Activated CD8-positive, alpha-beta memory T cell treated with anti-CD3 and anti-CD28 coated beads, Interleukin-2, amount 50 U/mL, for 24 hours (primary cell): ENCODE measurements at regions not wholly inside any gene's neighbourhood (a gene's known extent, or its start where the extent isn't known, plus 50 kb on each side); places are given as distances from the start of the nearest gene placed in this dataset.
"Not testable (repeated sequence)": the region's sequence is repeated elsewhere in the genome, so short reads cannot be mapped to it uniquely, and the experiment has no call there.

Source experiments
- DNase-seq: peaks from one replicate; pipeline ENCODE4 v3.0.0-alpha.2; 2020; ENCODE audit errors: extremely low read depth

- no peak for DNase-seq
Observed at GRCh38 chr6:4354181-4354580, 218.8 kb upstream of the ECI2 start.

- DNase-seq, result no peak
Observed at GRCh38 chr6:4352731-4353130, 217.4 kb upstream of the ECI2 start.

- DNase-seq, result no peak
Observed at GRCh38 chr6:4352322-4352669, 216.9 kb upstream of the ECI2 start.

- no peak for DNase-seq
Observed at GRCh38 chr6:4351520-4352321, 216.3 kb upstream of the ECI2 start.

- no peak for DNase-seq
Observed at GRCh38 chr6:4350567-4351519, 215.5 kb upstream of the ECI2 start.

- DNase-seq, result no peak
Observed at GRCh38 chr6:4349931-4350330, 214.6 kb upstream of the ECI2 start.

- no peak for DNase-seq
Observed at GRCh38 chr6:4349323-4349722, 213.9 kb upstream of the ECI2 start.

- DNase-seq, result no peak
Observed at GRCh38 chr6:4348462-4349112, 213.2 kb upstream of the ECI2 start.

- no peak for DNase-seq
Observed at GRCh38 chr6:4347877-4348276, 212.5 kb upstream of the ECI2 start.

GRCh38 chr6:4346659-4347333 lies 211.4 kb upstream of the ECI2 start:
- DNase-seq, result no peak

- no peak for DNase-seq
Observed at GRCh38 chr6:4345543-4345942, 210.2 kb upstream of the ECI2 start.

GRCh38 chr6:4344317-4344899 lies 209.0 kb upstream of the ECI2 start:
- DNase-seq, result no peak

- no peak for DNase-seq
Observed at GRCh38 chr6:4342407-4343137, 207.2 kb upstream of the ECI2 start.

GRCh38 chr6:4341078-4341797 lies 205.9 kb upstream of the ECI2 start:
- DNase-seq, result no peak

GRCh38 chr6:4340544-4340943 lies 205.2 kb upstream of the ECI2 start:
- no peak for DNase-seq

- no peak for DNase-seq
Observed at GRCh38 chr6:4338884-4339283, 203.5 kb upstream of the ECI2 start.

- DNase-seq, result no peak
Observed at GRCh38 chr6:4336778-4337442, 201.5 kb upstream of the ECI2 start.

- DNase-seq, result no peak
Observed at GRCh38 chr6:4336084-4336483, 200.7 kb upstream of the ECI2 start.

- not testable (repeated sequence) for DNase-seq
Observed at GRCh38 chr6:4334158-4334740, 198.9 kb upstream of the ECI2 start.
